ENCODE measurements at regions not wholly inside any gene's neighbourhood (a gene's known extent, or its start where the extent isn't known, plus 50 kb on each side); places are given as distances from the start of the nearest gene placed in this dataset.
A peak's percentile ranks its signal among the peaks of the same experiment; 100 is the strongest.

DNA sequence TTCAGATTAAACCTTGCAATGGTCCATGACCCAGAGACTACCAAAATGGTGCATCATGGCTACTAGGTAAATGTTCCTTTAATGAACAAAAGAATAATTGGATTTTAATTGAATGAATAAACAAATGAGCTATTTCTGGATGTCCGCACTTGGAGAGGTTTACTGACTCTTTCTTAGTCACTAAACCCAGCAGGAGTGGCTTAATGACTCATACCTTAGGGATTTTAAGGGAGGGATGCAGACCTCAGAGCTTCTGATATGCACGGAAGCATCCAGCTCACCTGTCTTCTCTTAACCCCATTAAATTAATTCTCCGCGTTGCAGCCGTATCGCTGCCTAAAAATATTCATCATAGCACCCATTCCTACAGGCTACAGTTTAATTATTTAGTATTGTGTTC is 970.0 kb upstream of the SLC35B3 start:
- Histone ChIP-seq H3K27me3 (ENCODE audit: insufficient read depth, low read length) (peaks cover 10% of the 10 kb centered on the region; the same call in 1 of the 2 replicates), H3K4me2 (ENCODE audit: low read length) (peak overlapping the region; percentile 56), H3K27ac (ENCODE audit: low read depth, low read length) (no peak overlapping the region), H4K20me1 (ENCODE audit: insufficient read depth) (no peaks in the 10 kb centered on the region), H3K9me2 (ENCODE audit: insufficient read depth) (no peaks in the 10 kb centered on the region), H3K9me3 (ENCODE audit: control insufficient read depth in 1 of 2, insufficient read depth in 1 of 2, low read depth in 1 of 2, low read length in 2 of 2) (no peaks in the 10 kb centered on the region), H3K79me2 (ENCODE audit: insufficient read depth, low read length) (no peaks in the 10 kb centered on the region), H2AFZ (ENCODE audit: low read depth, low read length, poor library complexity, severe bottlenecking) (peak overlapping the region; percentile 30), H3K4me1 (ENCODE audit: control insufficient read depth in 1 of 2, insufficient read depth in 2 of 2, low read length in 2 of 2) (peaks cover 8 to 20% of the 10 kb centered on the region in 2 experiments; a peak in 3 of 4 replicates), H3K9ac (ENCODE audit: low read length) (no peak overlapping the region), H3K36me3 (ENCODE audit: control insufficient read depth in 1 of 2, insufficient read depth in 2 of 2, low read length in 2 of 2) (no peaks in the 10 kb centered on the region), H3K4me3 (replicated peaks in 1 of 2; ENCODE audit: low read depth in 1 of 2, low read length in 2 of 2) (peak overlapping the region in 1 of 2 experiments; percentile 0; a peak in 1 of 4 replicates)
- no TSS peak for BruUV-seq (replicated peaks)
- TF ChIP-seq POLR2A (IDR thresholded peaks at IDR 0.05; ENCODE audit: borderline replicate concordance, extremely low read depth, insufficient read depth, insufficient read length) (no peak), POLR2AphosphoS5 (IDR thresholded peaks at IDR 0.05; ENCODE audit: low read depth, low read length) (no peak), SP1 (IDR thresholded peaks at IDR 0.05; ENCODE audit: low read depth) (peak; percentile 49; the same call in 1 of the 2 replicates), EZH2 (IDR thresholded peaks at IDR 0.05) (no peak), TCF7L2 (IDR thresholded peaks at IDR 0.05; ENCODE audit: borderline replicate concordance, extremely low read depth, insufficient read depth, insufficient read length) (peak; percentile 60), CBX3 (IDR thresholded peaks at IDR 0.05; ENCODE audit: low read depth) (no peak), ZNF274 (IDR thresholded peaks at IDR 0.05; ENCODE audit: low read depth, low read length) (no peak), SRF (IDR thresholded peaks at IDR 0.05; ENCODE audit: low read depth) (no peak), ZFX (IDR thresholded peaks at IDR 0.05) (no peak), EGR1 (IDR thresholded peaks at IDR 0.05; ENCODE audit: low read depth) (no peak), YY1 (IDR thresholded peaks at IDR 0.05; ENCODE audit: extremely low read depth, insufficient replicate concordance, low read depth, low read length) (no peak), ELF1 (IDR thresholded peaks at IDR 0.05; ENCODE audit: borderline replicate concordance, low read depth) (no peak), JUND (IDR thresholded peaks at IDR 0.05) (peak; percentile 77), SIN3A (IDR thresholded peaks at IDR 0.05; ENCODE audit: low read depth) (no peak), EZH2phosphoT487 (IDR thresholded peaks at IDR 0.05; ENCODE audit: borderline replicate concordance) (no peak), RAD21 (IDR thresholded peaks at IDR 0.05; ENCODE audit: low read depth) (no peak), CEBPB (IDR thresholded peaks at IDR 0.05; ENCODE audit: low read depth) (no peak), FOSL1 (IDR thresholded peaks at IDR 0.05; ENCODE audit: low read depth) (peak; percentile 88)
- TF ChIP-seq, protein P1, sequence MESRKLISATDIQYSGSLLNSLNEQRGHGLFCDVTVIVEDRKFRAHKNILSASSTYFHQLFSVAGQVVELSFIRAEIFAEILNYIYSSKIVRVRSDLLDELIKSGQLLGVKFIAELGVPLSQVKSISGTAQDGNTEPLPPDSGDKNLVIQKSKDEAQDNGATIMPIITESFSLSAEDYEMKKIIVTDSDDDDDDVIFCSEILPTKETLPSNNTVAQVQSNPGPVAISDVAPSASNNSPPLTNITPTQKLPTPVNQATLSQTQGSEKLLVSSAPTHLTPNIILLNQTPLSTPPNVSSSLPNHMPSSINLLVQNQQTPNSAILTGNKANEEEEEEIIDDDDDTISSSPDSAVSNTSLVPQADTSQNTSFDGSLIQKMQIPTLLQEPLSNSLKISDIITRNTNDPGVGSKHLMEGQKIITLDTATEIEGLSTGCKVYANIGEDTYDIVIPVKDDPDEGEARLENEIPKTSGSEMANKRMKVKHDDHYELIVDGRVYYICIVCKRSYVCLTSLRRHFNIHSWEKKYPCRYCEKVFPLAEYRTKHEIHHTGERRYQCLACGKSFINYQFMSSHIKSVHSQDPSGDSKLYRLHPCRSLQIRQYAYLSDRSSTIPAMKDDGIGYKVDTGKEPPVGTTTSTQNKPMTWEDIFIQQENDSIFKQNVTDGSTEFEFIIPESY (IDR thresholded peaks at IDR 0.05; ENCODE audit: extremely low read depth, insufficient replicate concordance, low read length), result no peak
- TF ChIP-seq, protein P2, sequence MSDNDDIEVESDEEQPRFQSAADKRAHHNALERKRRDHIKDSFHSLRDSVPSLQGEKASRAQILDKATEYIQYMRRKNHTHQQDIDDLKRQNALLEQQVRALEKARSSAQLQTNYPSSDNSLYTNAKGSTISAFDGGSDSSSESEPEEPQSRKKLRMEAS (IDR thresholded peaks at IDR 0.05), result no peak
- TF ChIP-seq, protein P3, sequence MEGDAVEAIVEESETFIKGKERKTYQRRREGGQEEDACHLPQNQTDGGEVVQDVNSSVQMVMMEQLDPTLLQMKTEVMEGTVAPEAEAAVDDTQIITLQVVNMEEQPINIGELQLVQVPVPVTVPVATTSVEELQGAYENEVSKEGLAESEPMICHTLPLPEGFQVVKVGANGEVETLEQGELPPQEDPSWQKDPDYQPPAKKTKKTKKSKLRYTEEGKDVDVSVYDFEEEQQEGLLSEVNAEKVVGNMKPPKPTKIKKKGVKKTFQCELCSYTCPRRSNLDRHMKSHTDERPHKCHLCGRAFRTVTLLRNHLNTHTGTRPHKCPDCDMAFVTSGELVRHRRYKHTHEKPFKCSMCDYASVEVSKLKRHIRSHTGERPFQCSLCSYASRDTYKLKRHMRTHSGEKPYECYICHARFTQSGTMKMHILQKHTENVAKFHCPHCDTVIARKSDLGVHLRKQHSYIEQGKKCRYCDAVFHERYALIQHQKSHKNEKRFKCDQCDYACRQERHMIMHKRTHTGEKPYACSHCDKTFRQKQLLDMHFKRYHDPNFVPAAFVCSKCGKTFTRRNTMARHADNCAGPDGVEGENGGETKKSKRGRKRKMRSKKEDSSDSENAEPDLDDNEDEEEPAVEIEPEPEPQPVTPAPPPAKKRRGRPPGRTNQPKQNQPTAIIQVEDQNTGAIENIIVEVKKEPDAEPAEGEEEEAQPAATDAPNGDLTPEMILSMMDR (IDR thresholded peaks at IDR 0.05 in 2 of 3, conservative IDR thresholded peaks at IDR 0.05 in 1 of 3; ENCODE audit: borderline replicate concordance in 1 of 3, insufficient read depth in 1 of 3, low read depth in 2 of 3, low read length in 2 of 3), result no peak
- TF ChIP-seq, protein P4, sequence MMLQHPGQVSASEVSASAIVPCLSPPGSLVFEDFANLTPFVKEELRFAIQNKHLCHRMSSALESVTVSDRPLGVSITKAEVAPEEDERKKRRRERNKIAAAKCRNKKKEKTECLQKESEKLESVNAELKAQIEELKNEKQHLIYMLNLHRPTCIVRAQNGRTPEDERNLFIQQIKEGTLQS (IDR thresholded peaks at IDR 0.05), result no peak
- TF ChIP-seq, protein P5, sequence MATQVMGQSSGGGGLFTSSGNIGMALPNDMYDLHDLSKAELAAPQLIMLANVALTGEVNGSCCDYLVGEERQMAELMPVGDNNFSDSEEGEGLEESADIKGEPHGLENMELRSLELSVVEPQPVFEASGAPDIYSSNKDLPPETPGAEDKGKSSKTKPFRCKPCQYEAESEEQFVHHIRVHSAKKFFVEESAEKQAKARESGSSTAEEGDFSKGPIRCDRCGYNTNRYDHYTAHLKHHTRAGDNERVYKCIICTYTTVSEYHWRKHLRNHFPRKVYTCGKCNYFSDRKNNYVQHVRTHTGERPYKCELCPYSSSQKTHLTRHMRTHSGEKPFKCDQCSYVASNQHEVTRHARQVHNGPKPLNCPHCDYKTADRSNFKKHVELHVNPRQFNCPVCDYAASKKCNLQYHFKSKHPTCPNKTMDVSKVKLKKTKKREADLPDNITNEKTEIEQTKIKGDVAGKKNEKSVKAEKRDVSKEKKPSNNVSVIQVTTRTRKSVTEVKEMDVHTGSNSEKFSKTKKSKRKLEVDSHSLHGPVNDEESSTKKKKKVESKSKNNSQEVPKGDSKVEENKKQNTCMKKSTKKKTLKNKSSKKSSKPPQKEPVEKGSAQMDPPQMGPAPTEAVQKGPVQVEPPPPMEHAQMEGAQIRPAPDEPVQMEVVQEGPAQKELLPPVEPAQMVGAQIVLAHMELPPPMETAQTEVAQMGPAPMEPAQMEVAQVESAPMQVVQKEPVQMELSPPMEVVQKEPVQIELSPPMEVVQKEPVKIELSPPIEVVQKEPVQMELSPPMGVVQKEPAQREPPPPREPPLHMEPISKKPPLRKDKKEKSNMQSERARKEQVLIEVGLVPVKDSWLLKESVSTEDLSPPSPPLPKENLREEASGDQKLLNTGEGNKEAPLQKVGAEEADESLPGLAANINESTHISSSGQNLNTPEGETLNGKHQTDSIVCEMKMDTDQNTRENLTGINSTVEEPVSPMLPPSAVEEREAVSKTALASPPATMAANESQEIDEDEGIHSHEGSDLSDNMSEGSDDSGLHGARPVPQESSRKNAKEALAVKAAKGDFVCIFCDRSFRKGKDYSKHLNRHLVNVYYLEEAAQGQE (IDR thresholded peaks at IDR 0.05; ENCODE audit: low read depth), result no peak
- CTCF ChIA-PET, result no interaction called here
- peak; percentile 63 for DNase-seq (ENCODE audit: low read depth, low spot score)
- POLR2A ChIA-PET, result no interaction called here
- intact Hi-C loops (cut with micrococcal nuclease), result no loop called here
- ATAC-seq, result peak; percentile 94
- RAD21 ChIA-PET (ENCODE audit: low non-redundant PET in 1 of 2, low total read pairs in 2 of 2, uncharacterized antibody in 2 of 2, unreplicated experiment in 2 of 2), result no interaction called here
